RKO (cell line): ENCODE measurements at regions not wholly inside any gene's neighbourhood (a gene's known extent, or its start where the extent isn't known, plus 50 kb on each side); places are given as distances from the start of the nearest gene placed in this dataset.
A peak's percentile ranks its signal among the peaks of the same experiment; 100 is the strongest.
"Not testable (repeated sequence)": the region's sequence is repeated elsewhere in the genome, so short reads cannot be mapped to it uniquely, and the experiment has no call there.

Experiments used
- DNase-seq: peaks from one replicate; pipeline ENCODE4 v3.0.0-alpha.2; 2016; ENCODE audit warnings: low spot score

DNA sequence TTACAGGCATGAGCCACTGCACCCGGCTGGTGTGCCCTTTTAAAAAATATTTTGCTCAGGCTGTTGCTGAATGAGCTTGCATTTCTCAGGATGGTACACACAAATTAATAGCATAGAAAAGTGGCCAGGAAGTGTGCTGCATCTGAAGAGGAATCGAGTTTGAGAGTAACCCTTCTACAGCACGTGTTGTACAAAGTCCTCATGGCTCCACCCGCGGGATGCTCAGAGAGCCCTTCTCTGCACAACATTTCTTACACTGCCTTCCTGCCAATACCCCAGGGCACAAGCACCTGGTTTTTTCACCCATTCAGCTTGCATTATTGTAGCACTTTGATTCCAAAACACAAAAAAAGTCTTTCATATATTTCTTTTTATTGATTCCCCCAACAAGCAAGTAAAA lies 90.1 kb upstream of the NEDD4L start:
- no peak for DNase-seq

DNA sequence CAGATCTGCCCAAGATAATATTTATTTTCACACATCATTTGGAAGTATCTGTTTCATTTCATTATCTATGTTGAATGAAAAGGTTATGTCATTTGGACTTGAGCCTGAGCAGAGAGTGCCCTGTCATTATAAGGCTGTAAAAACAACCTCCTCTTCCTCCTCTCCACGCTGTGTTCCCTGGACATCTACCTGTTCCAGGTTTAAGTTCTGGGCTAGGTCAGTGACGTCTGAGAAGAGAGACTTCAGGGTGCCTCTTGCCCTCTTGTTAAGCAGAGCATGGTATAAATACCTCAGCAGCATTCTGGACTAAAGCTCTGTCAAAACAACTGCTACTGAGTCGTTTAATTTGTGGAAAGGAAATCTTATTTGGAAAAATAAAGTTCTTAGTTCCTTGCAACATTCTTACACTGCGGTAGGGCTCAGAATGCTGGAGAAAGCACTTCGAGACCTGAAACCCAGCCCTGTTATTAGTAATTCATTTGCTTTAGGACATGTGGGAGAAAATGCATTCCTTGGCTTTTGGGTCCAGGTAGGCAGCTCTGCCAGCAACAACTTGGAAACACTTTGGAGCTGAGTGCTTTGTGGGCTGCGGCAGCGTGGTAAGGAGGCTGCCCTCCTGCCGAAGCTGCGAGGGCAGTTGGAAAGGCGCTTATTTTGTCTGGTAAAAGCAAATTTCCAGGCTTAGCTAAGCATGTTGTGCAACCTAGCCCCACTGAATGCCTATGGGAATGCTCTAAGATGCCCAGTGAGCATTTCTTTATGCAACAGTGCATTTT lies 91.8 kb upstream of the NEDD4L start:
- no peak for DNase-seq

DNA sequence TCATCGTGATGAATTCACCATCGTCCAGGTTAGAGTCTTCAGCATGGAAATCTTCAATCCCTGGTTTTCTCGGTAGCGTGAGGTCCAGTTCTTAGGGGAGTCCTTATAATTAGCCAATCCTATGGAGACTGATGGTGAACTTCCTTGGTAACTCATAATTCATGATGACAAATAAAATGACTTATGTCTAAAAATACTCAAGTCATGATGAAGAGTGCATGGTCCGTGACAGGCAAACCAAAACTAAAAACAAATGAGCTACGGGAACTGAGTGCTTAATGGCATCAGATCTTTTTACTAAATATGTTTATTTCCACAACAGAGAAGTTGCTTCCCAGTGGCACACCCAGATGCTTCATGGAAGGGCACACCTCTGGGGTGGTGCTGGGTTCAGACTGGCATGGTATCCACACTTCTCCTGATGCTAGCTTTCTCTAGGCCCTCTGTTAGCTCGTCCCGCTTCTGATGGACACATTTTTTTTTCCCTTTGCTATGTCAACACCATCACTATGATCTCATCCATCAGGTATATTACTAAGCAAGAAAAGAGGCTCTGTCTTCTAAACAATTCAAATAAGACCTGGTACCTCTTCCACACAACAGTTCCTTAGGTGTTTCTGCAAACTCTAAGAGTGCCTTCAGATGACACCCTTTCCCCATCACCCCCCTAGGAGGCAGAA lies 92.8 kb upstream of the NEDD4L start:
- peak; percentile 4 for DNase-seq

DNA sequence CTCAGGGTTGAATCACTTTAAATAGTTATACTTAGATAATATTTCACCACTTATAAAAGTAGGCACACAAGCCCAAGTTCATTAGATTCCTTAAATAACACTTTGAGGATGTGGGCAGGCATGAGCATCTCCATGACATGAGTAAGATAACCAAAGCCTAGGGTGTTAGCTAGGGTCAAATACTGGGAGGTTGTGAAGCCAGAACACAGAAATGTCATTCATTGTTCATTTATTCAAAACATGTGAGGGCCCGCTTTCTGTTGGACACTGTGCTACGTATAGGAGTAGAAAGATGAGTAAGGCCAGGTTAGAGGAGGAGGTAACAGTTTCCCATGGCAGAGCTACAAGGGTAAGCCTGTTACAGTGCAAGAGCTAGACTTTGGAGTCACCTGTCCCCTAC lies 93.5 kb upstream of the NEDD4L start:
- DNase-seq, result no peak

DNA sequence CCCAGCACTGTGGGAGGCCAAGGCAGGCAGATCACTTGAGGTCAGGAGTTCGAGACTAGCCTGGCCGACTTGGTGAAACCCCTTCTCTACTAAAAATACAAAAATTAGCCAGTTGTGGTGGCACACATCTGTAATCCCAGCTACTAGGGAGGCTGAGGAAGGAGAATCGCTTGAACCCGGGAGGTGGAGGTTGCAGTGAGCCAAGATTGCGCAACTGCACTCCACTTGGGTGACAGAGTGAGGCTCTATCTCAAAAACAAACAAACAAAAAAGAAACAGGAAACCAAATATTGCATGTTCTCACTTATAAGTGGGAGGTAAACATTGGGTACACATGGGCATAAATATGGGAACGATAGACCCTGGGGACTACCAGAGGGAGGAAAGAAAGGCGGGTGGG lies 94.7 kb upstream of the NEDD4L start:
- DNase-seq, result not testable (repeated sequence)

DNA sequence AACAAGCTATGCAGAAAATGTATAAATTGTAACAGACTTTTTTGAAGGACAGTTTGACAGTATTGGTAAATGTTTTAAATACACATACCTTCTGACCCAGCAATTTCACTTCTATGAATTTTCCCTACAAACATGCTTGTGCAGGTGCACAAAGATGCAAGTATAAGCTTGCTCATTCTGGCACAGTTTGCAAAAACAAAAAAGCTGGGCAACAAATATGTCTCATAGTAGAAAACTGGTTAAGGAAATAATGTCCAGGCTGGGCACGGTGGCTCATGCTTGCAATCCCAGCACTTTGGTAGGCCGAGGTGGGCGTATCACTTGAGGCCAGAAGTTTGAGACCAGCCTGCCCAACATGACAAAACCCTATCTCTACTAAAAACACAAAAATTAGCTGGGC lies 96.9 kb upstream of the NEDD4L start:
- no peak for DNase-seq

DNA sequence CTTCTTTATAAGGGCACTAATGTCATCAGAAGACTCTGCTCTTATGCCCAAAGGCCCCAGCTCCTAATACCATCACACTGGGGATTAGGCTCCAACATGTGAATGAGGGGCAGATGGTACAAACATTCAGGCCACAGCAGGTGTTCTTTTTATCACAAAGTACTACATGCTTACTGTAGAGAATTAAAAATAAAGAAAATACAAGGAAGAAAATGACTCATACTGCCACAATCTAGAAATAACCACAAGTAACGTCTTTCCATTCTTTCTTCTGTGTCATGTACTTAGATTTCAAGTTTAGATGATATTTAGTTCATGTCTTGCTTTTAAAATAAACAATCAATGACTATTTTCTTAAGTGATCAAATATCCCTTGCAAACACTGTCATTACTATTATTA lies 100.3 kb upstream of the NEDD4L start:
- no peak for DNase-seq

DNA sequence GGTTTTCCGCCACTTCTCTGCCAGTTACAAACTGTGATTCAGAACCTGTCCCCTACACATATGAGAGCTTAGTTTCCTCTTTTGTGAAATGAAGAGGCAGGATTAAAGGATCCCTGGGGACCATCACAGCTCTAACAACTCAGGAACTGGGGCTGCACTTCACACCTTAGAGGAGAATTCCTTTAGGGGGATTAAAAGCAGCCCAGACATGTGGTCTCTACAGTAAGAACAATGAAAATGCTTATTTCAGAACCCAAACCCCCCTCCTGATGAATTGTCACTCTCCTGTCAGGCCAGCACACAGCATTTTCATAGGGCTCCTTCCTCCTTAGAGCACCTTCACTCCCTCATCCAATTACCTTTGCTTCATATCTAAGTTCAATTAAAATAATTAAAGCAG lies 101.5 kb upstream of the NEDD4L start:
- DNase-seq, result no peak

DNA sequence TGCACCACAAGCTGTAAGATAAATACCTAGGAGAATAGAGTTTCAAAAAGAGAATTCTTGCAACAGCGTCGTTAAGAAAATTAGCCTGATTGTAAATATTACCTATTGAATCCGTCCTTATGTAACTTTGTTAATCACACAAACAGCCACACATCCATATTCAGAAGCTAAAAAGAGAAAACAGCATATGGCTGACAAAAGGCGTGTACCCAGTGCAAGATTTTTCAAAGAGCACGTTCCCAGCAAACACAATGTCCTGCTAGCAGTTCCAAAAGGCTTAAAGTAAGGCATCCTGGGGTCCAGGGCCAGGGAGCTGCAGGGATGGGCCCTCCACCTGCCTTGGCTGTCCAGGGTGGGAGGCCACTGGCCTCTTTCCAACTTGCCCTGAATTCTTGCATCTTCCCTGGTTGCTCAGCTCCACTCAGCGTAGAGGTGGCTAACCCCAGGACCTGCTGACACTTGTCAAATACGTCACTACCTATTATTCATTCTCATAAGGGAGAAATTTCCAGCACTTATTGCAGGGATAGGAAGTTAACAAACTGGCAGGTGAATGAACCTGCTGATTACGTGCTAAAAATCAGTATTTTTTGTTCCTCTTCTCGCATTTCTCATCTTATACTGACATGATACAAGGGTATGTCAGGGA lies 102.1 kb upstream of the NEDD4L start:
- DNase-seq, result no peak

DNA sequence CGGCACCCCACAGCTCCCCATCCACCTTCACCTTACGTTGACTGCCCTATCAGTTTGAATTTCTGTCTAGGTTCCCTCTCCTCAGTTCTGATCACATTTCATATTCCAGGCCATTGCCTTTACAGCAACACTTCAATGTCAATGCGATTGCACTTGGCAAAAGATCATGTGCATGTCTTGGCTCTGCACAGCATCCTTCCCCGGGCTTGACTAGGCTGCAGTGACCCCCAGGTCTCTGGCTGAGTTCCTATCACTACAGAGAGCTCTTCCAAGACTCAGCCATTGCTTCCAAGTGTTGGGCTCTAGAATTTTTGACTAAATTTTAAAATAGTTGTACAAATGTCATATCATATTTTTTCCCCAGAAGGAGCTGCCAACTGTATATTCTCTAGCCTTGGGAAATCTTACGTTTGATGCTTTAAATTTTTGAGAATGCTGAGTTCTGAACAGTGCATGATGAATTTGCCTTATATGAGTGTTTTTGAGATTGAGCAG lies 103.8 kb upstream of the NEDD4L start:
- DNase-seq, result no peak

DNA sequence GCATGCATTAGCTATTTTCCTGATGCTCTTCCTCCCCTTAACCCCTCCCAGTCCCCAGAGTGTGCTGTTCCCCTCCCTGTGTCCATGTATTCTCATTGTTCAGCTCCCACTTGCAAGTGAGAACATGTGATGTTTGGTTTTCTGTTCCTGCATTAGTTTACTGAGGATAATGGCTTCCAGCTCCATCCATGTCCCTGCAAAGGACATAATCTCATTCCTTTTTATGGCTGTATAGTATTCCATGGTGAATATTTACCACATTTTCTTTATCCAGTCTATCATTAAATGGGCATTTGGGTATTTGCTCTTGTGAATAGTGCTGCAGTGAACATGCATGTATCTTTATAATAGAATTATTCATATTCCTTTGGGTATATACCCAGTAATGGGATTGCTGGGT lies 109.7 kb upstream of the NEDD4L start:
- not testable (repeated sequence) for DNase-seq

DNA sequence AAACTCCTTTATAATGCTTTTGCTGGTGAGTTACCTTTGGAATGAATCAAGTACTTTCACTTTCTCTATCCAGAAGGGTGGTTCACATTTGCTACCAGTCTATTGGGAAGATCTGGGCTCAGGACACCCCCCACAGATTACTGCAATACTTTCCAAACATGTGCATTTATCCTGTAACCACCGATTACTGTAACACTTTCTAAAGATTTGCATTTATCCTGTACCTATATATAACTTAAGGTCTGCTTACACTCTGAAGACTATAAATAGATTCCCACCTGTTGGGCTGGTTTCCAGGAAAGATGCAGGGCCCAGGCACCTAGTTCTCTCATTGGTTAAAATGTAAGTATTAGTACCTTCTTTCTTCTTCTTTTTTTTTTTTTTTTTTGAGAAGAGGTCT lies 113.0 kb upstream of the NEDD4L start:
- DNase-seq, result no peak

DNA sequence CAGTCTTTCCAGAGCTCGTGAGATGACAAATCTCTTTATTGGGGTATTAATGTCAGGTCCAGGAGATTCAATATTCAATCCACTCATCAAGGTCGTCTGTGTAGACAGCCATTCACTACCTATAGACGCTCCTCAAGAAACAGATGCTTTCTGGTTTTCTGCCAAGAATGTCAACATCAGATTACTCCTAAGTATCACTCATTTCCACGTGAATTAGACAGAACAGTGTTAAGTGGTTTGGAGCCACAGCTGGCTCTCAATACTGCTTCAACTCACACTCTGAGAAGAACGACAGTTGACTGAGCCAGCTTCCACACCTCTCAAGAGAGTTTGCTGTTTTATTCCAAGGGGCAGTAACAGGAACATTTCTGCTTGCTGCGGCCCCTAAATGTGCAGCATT lies 113.5 kb upstream of the NEDD4L start:
- DNase-seq, result peak; percentile 10

DNA sequence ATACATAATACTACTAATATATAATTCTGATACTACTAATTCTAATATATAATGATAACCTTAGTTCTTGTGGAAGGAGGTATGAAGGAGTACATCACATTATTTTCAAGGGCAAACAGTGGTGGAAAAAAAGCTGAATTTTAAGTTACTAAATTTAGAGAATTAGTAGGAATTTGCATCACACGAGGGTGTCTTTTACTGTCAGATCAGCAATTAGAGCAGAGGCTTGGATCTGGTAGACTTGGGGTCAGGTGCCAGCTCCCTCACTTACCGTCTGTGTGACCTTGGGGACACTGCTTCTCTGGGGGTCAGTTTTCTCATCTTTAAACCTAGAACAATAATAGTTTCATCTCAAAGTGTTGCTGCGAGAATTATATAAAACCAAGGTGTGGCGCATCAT lies 114.1 kb upstream of the NEDD4L start:
- no peak for DNase-seq

DNA sequence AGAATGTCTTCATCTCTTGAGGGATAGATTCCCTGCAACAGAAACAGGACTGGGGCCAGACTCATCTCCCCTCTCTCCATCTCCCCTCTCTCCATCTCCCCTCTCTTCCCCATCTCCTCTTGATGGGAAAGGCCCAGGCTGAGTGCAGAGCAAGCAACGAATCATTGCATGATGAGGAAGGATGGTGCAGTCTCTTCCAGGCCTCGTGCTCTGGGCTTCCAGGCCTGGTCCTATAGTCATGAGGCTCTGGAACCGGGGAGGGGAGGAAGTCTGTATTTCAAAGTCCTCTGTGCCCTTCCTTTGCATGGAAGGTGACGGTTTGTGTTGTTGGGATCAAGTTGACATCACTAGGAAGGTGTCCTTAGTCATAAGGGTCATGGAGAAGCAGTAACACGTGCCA lies 115.6 kb upstream of the NEDD4L start:
- no peak for DNase-seq

DNA sequence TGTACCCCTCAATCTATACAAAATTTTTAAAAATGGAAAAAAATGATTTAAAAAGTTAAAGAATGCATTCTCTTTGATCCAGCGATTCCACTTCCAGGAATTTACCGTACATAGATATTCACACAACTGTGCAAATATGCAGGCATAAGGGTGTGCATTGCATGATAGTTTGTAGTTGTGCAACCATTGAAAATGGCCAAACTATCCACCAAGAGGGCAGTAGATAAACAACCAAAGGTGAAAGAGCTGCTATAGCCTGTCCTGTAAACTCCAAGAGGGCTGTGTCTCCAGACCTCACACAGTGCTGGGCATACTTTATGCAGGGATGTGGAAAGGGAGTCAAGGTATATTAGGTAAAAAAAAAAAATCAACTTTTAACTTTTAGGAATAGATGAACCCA lies 116.5 kb upstream of the NEDD4L start:
- no peak for DNase-seq

DNA sequence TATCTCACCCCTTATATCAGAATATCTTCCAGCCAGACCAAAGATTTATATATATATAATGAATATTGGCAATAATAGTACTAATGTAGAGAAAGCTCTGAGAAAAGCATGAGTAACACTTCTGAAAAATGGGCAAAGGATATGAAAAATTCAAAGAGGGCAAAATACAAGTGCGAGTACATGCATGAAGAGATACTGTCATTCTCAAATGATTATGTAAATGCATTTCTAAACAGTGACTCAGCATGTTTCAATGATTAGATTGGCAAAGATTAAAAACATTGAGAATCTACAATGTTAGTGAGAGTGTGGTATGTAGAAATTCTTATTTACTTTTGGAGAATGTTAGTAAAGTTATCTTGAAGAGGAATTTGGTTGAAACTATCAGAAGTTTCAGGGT lies 118.3 kb upstream of the NEDD4L start:
- no peak for DNase-seq

DNA sequence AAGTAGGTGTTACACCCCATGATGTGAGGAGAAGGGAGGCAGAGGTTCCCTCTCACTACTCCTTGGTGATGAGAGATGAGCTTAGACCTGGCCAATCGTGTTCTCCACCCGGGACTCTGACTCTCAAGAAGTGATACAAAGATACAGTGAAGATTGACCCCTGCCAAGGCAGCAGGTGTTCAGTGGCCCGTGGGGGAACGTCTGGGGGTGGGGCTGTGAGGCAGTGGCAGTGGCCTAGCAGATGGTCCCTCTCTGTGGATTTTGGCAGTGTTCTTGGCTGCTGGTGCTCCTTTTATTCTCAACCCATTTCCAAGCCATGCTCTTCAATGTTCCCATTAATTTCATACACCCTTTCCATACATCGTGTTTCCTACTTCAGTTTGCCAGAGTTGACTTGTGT lies 120.4 kb upstream of the NEDD4L start:
- DNase-seq, result no peak

DNA sequence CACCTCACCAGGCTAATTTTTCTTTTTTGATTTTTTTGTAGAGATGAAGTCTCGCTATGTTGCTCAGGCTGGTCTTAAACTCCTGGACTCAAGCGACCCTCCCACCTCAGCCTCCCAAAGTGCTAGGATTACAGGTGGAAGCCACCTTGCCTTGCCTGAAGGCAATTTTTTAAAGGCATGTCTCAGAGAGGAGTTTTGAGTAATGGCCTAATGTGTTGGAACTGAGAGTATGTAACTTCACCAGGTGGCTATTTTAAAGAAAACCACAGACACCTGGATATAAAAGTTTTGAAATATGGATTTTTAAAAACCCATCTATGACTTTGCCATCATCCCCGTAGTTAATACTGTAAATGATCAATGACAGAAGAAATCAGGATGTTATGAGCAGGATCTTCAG lies 119.8 kb upstream of the ATP8B1 start:
- DNase-seq, result no peak

DNA sequence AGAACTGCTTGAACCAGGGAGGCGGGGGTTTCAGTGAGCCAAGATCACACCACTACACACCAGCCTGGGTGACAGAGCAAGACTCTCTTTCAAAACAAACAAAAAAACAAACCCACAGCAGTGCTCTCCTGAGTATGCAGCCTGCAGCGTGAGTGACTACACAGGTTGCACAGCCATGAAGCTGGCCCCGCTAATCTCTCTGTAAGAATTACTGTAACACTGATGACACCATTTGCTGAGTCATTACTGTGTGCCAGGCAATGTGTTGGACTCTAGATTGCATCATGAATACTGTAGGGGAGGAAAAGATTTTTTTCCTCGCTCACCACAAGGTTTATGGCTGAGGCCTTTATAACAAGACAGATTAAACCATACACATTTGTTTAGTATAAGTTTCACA lies 118.6 kb upstream of the ATP8B1 start:
- peak; percentile 82 for DNase-seq

DNA sequence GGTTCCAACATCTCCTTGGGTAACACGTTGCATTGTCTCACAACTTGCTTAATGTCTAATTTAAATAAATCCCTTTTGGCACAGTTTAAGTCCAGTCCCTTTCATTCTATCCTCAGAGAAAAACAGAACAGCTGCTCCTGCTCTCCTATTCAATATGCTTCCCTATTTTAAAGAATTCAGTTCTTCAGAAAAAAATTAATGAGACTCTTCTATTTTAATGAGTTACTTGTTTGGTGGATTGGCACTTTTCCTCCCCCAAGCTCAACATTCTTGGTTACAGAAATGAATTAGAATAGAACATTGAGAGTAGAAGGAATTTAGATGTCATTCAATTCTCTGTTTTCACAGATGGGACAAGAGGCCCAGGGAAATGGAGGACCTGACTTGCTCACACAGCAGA lies 116.9 kb upstream of the ATP8B1 start:
- no peak for DNase-seq

DNA sequence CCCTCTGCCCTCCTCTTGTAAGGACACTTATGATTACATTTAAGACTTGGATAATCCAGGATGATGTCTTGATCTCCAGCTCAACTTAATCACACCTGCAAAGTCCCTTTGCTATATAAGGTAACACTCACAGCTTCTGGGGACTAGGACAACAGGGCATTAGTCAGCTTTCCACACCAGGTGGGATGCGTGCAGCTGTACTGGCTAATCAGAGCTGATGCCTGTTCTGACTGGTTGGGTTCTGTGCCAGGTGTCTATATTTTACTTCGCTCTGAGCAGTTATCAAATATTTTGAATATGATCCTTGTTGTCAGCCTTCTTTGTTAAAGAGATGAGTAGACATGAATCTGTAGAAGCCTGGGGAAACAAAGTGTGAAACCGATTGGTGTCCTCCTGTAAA lies 115.5 kb upstream of the ATP8B1 start:
- no peak for DNase-seq

DNA sequence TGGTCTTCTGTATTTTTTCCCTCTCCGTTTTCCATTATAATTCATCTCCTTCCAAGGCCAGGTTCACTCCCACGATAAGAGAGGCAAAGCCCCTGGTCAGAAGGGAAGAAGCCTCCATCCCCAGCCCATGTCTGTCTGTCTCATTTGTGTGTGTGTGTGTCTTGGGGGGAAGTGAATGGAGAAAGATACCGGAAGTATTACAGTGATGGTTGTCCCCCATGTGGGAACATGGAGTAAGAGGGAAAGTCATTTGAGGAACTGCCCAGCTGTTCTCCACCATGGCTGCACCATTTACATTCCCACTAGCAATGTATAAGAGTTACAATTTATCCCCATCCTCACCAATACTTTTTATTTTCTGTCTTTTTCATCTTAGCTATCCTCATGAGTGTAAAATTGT lies 113.6 kb upstream of the ATP8B1 start:
- DNase-seq, result no peak
